ENCODE measurements at regions not wholly inside any gene's neighbourhood (a gene's known extent, or its start where the extent isn't known, plus 50 kb on each side); places are given as distances from the start of the nearest gene placed in this dataset.
A peak's percentile ranks its signal among the peaks of the same experiment; 100 is the strongest.
"Not testable (repeated sequence)": the region's sequence is repeated elsewhere in the genome, so short reads cannot be mapped to it uniquely, and the experiment has no call there.

- no peak for DNase-seq (ENCODE audit: low spot score)
Measured at GRCh38 chr21:33993286-33994231, 78.0 kb upstream of the ATP5PO start.

- DNase-seq (ENCODE audit: low spot score), result not testable (repeated sequence)
Measured at GRCh38 chr21:33992412-33992811, 76.8 kb upstream of the ATP5PO start.

GRCh38 chr21:33991133-33991532, 75.5 kb upstream of the ATP5PO start:
- DNase-seq (ENCODE audit: low spot score), result no peak

- no peak for DNase-seq (ENCODE audit: low spot score)
Measured at GRCh38 chr21:33989440-33989839, 73.8 kb upstream of the ATP5PO start.

- DNase-seq (ENCODE audit: low spot score), result no peak
Measured at GRCh38 chr21:33988237-33989017, 72.8 kb upstream of the ATP5PO start.

GRCh38 chr21:33987461-33987860, 71.9 kb upstream of the ATP5PO start:
- no peak for DNase-seq (ENCODE audit: low spot score)

GRCh38 chr21:33985117-33986050, 69.8 kb upstream of the ATP5PO start:
- DNase-seq (ENCODE audit: low spot score), result no peak

GRCh38 chr21:33984021-33984481, 68.4 kb upstream of the ATP5PO start:
- no peak for DNase-seq (ENCODE audit: low spot score)

- DNase-seq (ENCODE audit: low spot score), result no peak
Measured at GRCh38 chr21:33981391-33982101, 65.9 kb upstream of the ATP5PO start.

GRCh38 chr21:33980276-33980916, 64.8 kb upstream of the ATP5PO start:
- DNase-seq (ENCODE audit: low spot score), result no peak

GRCh38 chr21:33978585-33978984, 63.0 kb upstream of the ATP5PO start:
- DNase-seq (ENCODE audit: low spot score), result no peak

GRCh38 chr21:33977721-33978369, 62.2 kb upstream of the ATP5PO start:
- no peak for DNase-seq (ENCODE audit: low spot score)

GRCh38 chr21:33977017-33977720, 61.6 kb upstream of the ATP5PO start:
- no peak for DNase-seq (ENCODE audit: low spot score)

GRCh38 chr21:33976082-33977016, 60.7 kb upstream of the ATP5PO start:
- DNase-seq (ENCODE audit: low spot score), result peak; percentile 64

GRCh38 chr21:33975548-33976081, 60.0 kb upstream of the ATP5PO start:
- DNase-seq (ENCODE audit: low spot score), result peak; percentile 65

GRCh38 chr21:33974513-33975468, 59.2 kb upstream of the ATP5PO start:
- no peak for DNase-seq (ENCODE audit: low spot score)

GRCh38 chr21:33973268-33973667, 57.7 kb upstream of the ATP5PO start:
- no peak for DNase-seq (ENCODE audit: low spot score)
